H9 (cell line): ENCODE measurements at regions not wholly inside any gene's neighbourhood (a gene's known extent, or its start where the extent isn't known, plus 50 kb on each side); places are given as distances from the start of the nearest gene placed in this dataset.

Experiments used
- DNase-seq: peaks from one replicate; pipeline ENCODE4 v3.0.0-alpha.2; 2017
- H2AFZ ChIP-seq: one replicate; pipeline ENCODE4 v1.6.1; 2013; ENCODE audit warnings: mild to moderate bottlenecking, low read length, control low read depth, moderate library complexity
- H2AK5ac ChIP-seq: 2 replicates; pipeline ENCODE4 v1.6.1; 2013; ENCODE audit warnings: low read length, control low read depth, mixed read lengths; ENCODE audit not compliant: insufficient read length
- H2BK120ac ChIP-seq: one replicate; pipeline ENCODE4 v1.6.1; 2013; ENCODE audit warnings: low read depth, mild to moderate bottlenecking, low read length, control low read depth, inconsistent platforms; ENCODE audit not compliant: poor library complexity, severe bottlenecking
- H2BK12ac ChIP-seq: 2 replicates; pipeline ENCODE4 v1.6.1; 2013; ENCODE audit warnings: low read length, control low read depth, mixed read lengths, low read depth; ENCODE audit not compliant: insufficient read length
- H2BK15ac ChIP-seq: 2 replicates; pipeline ENCODE4 v1.6.1; 2013; ENCODE audit warnings: low read depth, low read length, control low read depth
- H2BK20ac ChIP-seq: one replicate; pipeline ENCODE4 v1.6.1; 2013; ENCODE audit warnings: low read depth, mild to moderate bottlenecking, low read length, control low read depth, inconsistent platforms; ENCODE audit not compliant: poor library complexity, severe bottlenecking
- H2BK5ac ChIP-seq: 2 replicates; pipeline ENCODE4 v1.6.1; 2013; ENCODE audit warnings: low read length, control low read depth, mixed read lengths; ENCODE audit not compliant: insufficient read length
- H3K14ac ChIP-seq: 2 replicates; pipeline ENCODE4 v1.6.1; 2013; ENCODE audit warnings: low read length, control low read depth; ENCODE audit not compliant: insufficient read depth
- H3K18ac ChIP-seq: 2 replicates; pipeline ENCODE4 v1.6.1; 2013; ENCODE audit warnings: low read depth, mild to moderate bottlenecking, mixed read lengths, low read length, control low read depth; ENCODE audit not compliant: insufficient read length
- H3K23ac ChIP-seq: 2 replicates; pipeline ENCODE4 v1.6.1; 2013; ENCODE audit warnings: low read length, control low read depth, mixed read lengths, low read depth; ENCODE audit not compliant: insufficient read length
- H3K23me2 ChIP-seq: 2 replicates; pipeline ENCODE4 v1.6.1; 2013; ENCODE audit warnings: low read depth, mild to moderate bottlenecking, mixed read lengths, low read length, control low read depth; ENCODE audit not compliant: insufficient read length, poor library complexity, severe bottlenecking
- H3K27ac ChIP-seq: 2 replicates; pipeline ENCODE4 v1.5.1; 2013; ENCODE audit warnings: low read length, control low read depth, mixed read lengths, low read depth; ENCODE audit not compliant: insufficient read length
- H3K27me3 ChIP-seq: 2 replicates; pipeline ENCODE4 v1.6.1; 2013; ENCODE audit warnings: low read length, control low read depth, inconsistent platforms; ENCODE audit not compliant: insufficient read depth
- H3K4ac ChIP-seq: 2 replicates; pipeline ENCODE4 v1.6.1; 2013; ENCODE audit warnings: low read depth, mild to moderate bottlenecking, control low read depth, inconsistent platforms, low read length, moderate library complexity
- H3K4me1 ChIP-seq: 2 replicates; pipeline ENCODE4 v1.6.1; 2013; ENCODE audit warnings: low read length, control low read depth, inconsistent platforms; ENCODE audit not compliant: insufficient read depth
- H3K4me2 ChIP-seq: 2 replicates; pipeline ENCODE4 v1.6.1; 2013; ENCODE audit warnings: low read length, control low read depth, mixed read lengths; ENCODE audit not compliant: insufficient read length, insufficient read depth
- H3K56ac ChIP-seq: 2 replicates; pipeline ENCODE4 v1.6.1; 2013; ENCODE audit warnings: low read depth, mild to moderate bottlenecking, mixed read lengths, low read length, control low read depth; ENCODE audit not compliant: insufficient read length
- H3K79me1 ChIP-seq: 2 replicates; pipeline ENCODE4 v1.6.1; 2013; ENCODE audit warnings: low read depth, mild to moderate bottlenecking, moderate library complexity, low read length, control low read depth, inconsistent platforms; ENCODE audit not compliant: insufficient read depth, poor library complexity, severe bottlenecking
- H3K79me2 ChIP-seq: 2 replicates; pipeline ENCODE4 v1.6.1; 2013; ENCODE audit warnings: low read length, control low read depth, inconsistent platforms; ENCODE audit not compliant: insufficient read depth
- H3K9ac ChIP-seq: 2 replicates; pipeline ENCODE4 v1.6.1; 2013; ENCODE audit warnings: low read length, control low read depth, mixed read lengths; ENCODE audit not compliant: insufficient read length; ENCODE audit errors: extremely low read depth
- H3K9me3 ChIP-seq: one replicate; pipeline ENCODE4 v1.6.1; 2013; ENCODE audit warnings: low read depth, low read length, inconsistent platforms; ENCODE audit not compliant: control insufficient read depth
- H3T11ph ChIP-seq: one replicate; pipeline ENCODE4 v1.6.1; 2013; ENCODE audit warnings: mild to moderate bottlenecking, low read length, control low read depth, inconsistent platforms
- H4K20me1 ChIP-seq: one replicate; pipeline ENCODE4 v1.6.1; 2013; ENCODE audit not compliant: control insufficient read depth, insufficient read length, insufficient read depth
- H4K5ac ChIP-seq: 2 replicates; pipeline ENCODE4 v1.6.1; 2013; ENCODE audit warnings: low read depth, mild to moderate bottlenecking, mixed read lengths, low read length, control low read depth; ENCODE audit not compliant: insufficient read length
- H4K8ac ChIP-seq: replicated peaks from 2 replicates; pipeline ENCODE4 v1.6.1; 2013; ENCODE audit warnings: low read length, control low read depth, mixed read lengths, low read depth; ENCODE audit not compliant: insufficient read length
- H4K91ac ChIP-seq: 2 replicates; pipeline ENCODE4 v1.6.1; 2013; ENCODE audit warnings: low read depth, mild to moderate bottlenecking, moderate library complexity, mixed read lengths, low read length, control low read depth; ENCODE audit not compliant: insufficient read length
- H3K27ac Mint-ChIP-seq, 3 experiments: 2 replicates in 2 of 3; 3 replicates in 1 of 3; pipeline ENCODE4 v1.8.0; 2020 to 2021; ENCODE audit warnings: mixed read lengths in 3 of 3, mild to moderate bottlenecking in 1 of 3, moderate library complexity in 1 of 3
- H3K27me3 Mint-ChIP-seq: 2 replicates; pipeline ENCODE4 v1.8.0; 2021; ENCODE audit warnings: low read depth, mild to moderate bottlenecking, moderate library complexity, mixed read lengths
- H3K36me3 Mint-ChIP-seq, 3 experiments: 2 replicates in 2 of 3; 3 replicates in 1 of 3; pipeline ENCODE4 v1.8.0; 2020 to 2021; ENCODE audit warnings: low read depth in 3 of 3, mixed read lengths in 3 of 3; ENCODE audit not compliant: insufficient read depth in 1 of 3
- H3K4me1 Mint-ChIP-seq, 2 experiments: 2 replicates each; pipeline ENCODE4 v1.8.0; 2020; ENCODE audit warnings: mixed read lengths in 2 of 2
- H3K4me3 Mint-ChIP-seq, 2 experiments: 2 replicates in 1 of 2; 3 replicates in 1 of 2; pipeline ENCODE4 v1.8.0; 2020 to 2021; ENCODE audit warnings: mild to moderate bottlenecking in 2 of 2, mixed read lengths in 2 of 2, moderate library complexity in 1 of 2
- H3K9me3 Mint-ChIP-seq, 2 experiments: 2 replicates in 1 of 2; 3 replicates in 1 of 2; pipeline ENCODE4 v1.8.0; 2020; ENCODE audit warnings: mild to moderate bottlenecking in 2 of 2, mixed read lengths in 2 of 2, moderate library complexity in 1 of 2
- WGBS: extraction: QIAGEN DNeasy Blood & Tissue Kit; methylation state at CpG from one replicate; pipeline ENCODE4 v1.1.7; 2013; ENCODE audit warnings: missing lambda C conversion rate, low lambda C conversion rate, mixed read lengths; ENCODE audit not compliant: insufficient read length; ENCODE audit errors: extremely low coverage; 5-methylcytosine and 5-hydroxymethylcytosine counted together
- TF ChIP-seq, protein P1 (sequence below): fragments of 200-600 bp; sonication (generic); conservative IDR thresholded peaks from 3 replicates; pipeline ENCODE4 v1.8.0; 2021; ENCODE audit warnings: antibody characterized with exemption, mild to moderate bottlenecking

- Histone ChIP-seq H2AFZ (no peak overlapping the region), H3K27ac (no peak overlapping the region), H3K4ac (no peak overlapping the region), H3K23ac (no peak overlapping the region), H3K9ac (no peak overlapping the region), H3K79me1 (no peaks in the 10 kb centered on the region), H3K18ac (no peak overlapping the region), H3K23me2 (no peaks in the 10 kb centered on the region), H4K8ac (no peak overlapping the region), H3K9me3 (no peaks in the 10 kb centered on the region), H2BK5ac (no peak overlapping the region), H4K91ac (no peak overlapping the region), H4K20me1 (no peaks in the 10 kb centered on the region), H2BK12ac (no peak overlapping the region), H2AK5ac (no peak overlapping the region), H3K56ac (no peak overlapping the region), H2BK120ac (no peak overlapping the region), H3K14ac (no peak overlapping the region; the same call in 1 of the 2 replicates), H2BK15ac (no peak overlapping the region), H2BK20ac (no peak overlapping the region), H3T11ph (no peak overlapping the region), H3K4me1 (no peaks in the 10 kb centered on the region; the same call in 1 of the 2 replicates), H3K4me2 (no peak overlapping the region), H3K27me3 (no peaks in the 10 kb centered on the region), H3K79me2 (no peaks in the 10 kb centered on the region), H4K5ac (no peak overlapping the region)
- no peaks in the 10 kb centered on the region; a peak in 1 of 7 replicates for H3K36me3 Mint-ChIP-seq
- H3K4me3 Mint-ChIP-seq, result no peak overlapping the region
- DNase-seq, result peak; percentile 12
- no peak overlapping the region for H3K27ac Mint-ChIP-seq
- TF ChIP-seq, protein P1, sequence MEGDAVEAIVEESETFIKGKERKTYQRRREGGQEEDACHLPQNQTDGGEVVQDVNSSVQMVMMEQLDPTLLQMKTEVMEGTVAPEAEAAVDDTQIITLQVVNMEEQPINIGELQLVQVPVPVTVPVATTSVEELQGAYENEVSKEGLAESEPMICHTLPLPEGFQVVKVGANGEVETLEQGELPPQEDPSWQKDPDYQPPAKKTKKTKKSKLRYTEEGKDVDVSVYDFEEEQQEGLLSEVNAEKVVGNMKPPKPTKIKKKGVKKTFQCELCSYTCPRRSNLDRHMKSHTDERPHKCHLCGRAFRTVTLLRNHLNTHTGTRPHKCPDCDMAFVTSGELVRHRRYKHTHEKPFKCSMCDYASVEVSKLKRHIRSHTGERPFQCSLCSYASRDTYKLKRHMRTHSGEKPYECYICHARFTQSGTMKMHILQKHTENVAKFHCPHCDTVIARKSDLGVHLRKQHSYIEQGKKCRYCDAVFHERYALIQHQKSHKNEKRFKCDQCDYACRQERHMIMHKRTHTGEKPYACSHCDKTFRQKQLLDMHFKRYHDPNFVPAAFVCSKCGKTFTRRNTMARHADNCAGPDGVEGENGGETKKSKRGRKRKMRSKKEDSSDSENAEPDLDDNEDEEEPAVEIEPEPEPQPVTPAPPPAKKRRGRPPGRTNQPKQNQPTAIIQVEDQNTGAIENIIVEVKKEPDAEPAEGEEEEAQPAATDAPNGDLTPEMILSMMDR, result no peak
- WGBS, result no CpG with 5 or more reads among the region's 3 CpGs
- no peaks in the 10 kb centered on the region; a peak in 1 of 5 replicates for H3K9me3 Mint-ChIP-seq
- H3K27me3 Mint-ChIP-seq, result peaks cover 44% of the 10 kb centered on the region
- H3K4me1 Mint-ChIP-seq, result peaks cover 48 to 55% of the 10 kb centered on the region in 2 experiments
These were observed 263.2 kb downstream of the BUD13 start for GRCh38 chr11:116509551-116509950.
